ENCODE measurements at regions not wholly inside any gene's neighbourhood (a gene's known extent, or its start where the extent isn't known, plus 50 kb on each side); places are given as distances from the start of the nearest gene placed in this dataset.

- peak; percentile 71; the same call in 1 of the 2 replicates for TF ChIP-seq ARID3A (IDR thresholded peaks at IDR 0.05; ENCODE audit: low read depth, low read length)
- no peak for TF ChIP-seq CREB1 (IDR thresholded peaks at IDR 0.05)
- peak; percentile 62 for TF ChIP-seq CREB1 (CRISPR knock-in tag; IDR thresholded peaks at IDR 0.05)
- no peak for TF ChIP-seq BRCA1 (CRISPR knock-in tag; IDR thresholded peaks at IDR 0.05)
- no peak for TF ChIP-seq ZNF121 (CRISPR knock-in tag; IDR thresholded peaks at IDR 0.05)
- TF ChIP-seq GFI1 (CRISPR knock-in tag; IDR thresholded peaks at IDR 0.05; ENCODE audit: borderline replicate concordance): peak; percentile 39; the same call in 1 of the 2 replicates
- no peak for TF ChIP-seq ZFP62 (CRISPR knock-in tag; IDR thresholded peaks at IDR 0.05)
- TF ChIP-seq CREM (IDR thresholded peaks at IDR 0.05): peak; percentile 61; the same call in 1 of the 2 replicates
- TF ChIP-seq CREM (CRISPR knock-in tag; IDR thresholded peaks at IDR 0.05): no peak
- 0 out of 2 replicates have a peak, but pooled peaks have one; percentile 33 for TF ChIP-seq KLF9 (CRISPR knock-in tag; IDR thresholded peaks at IDR 0.05; ENCODE audit: low read depth)
- TF ChIP-seq ZNF615 (CRISPR knock-in tag; IDR thresholded peaks at IDR 0.05; ENCODE audit: borderline replicate concordance): no peak
- no peak for TF ChIP-seq TOPORS (CRISPR knock-in tag; IDR thresholded peaks at IDR 0.05)
- peak; percentile 59; the same call in 1 of the 2 replicates for TF ChIP-seq MEIS1 (CRISPR knock-in tag; IDR thresholded peaks at IDR 0.05; ENCODE audit: borderline replicate concordance)
- TF ChIP-seq ARID2 (CRISPR knock-in tag; IDR thresholded peaks at IDR 0.05; ENCODE audit: borderline replicate concordance): no peak
- TF ChIP-seq PTBP1 (IDR thresholded peaks at IDR 0.05; ENCODE audit: low read depth, low read length, poor library complexity, severe bottlenecking): no peak
- 0 out of 2 replicates have a peak, but pooled peaks have one; percentile 62 for TF ChIP-seq CBFB (CRISPR knock-in tag; IDR thresholded peaks at IDR 0.05)
- TF ChIP-seq EHMT2 (IDR thresholded peaks at IDR 0.05; ENCODE audit: borderline replicate concordance, low read depth, low read length): peak; percentile 50; the same call in 1 of the 2 replicates
- TF ChIP-seq MLX (CRISPR knock-in tag; IDR thresholded peaks at IDR 0.05): peak; percentile 86
- TF ChIP-seq ZBTB34 (CRISPR knock-in tag; IDR thresholded peaks at IDR 0.05): no peak
- TF ChIP-seq NFATC3 (CRISPR knock-in tag; IDR thresholded peaks at IDR 0.05): no peak
- TF ChIP-seq IRF1 (CRISPR knock-in tag; IDR thresholded peaks at IDR 0.05; ENCODE audit: low read depth): no peak
- TF ChIP-seq POGZ (CRISPR knock-in tag; IDR thresholded peaks at IDR 0.05): peak; percentile 97
- TF ChIP-seq ZNF350 (CRISPR knock-in tag; IDR thresholded peaks at IDR 0.05; ENCODE audit: borderline replicate concordance, low read depth): peak; percentile 91; the same call in 1 of the 2 replicates
- no peak for TF ChIP-seq ZNF704 (CRISPR knock-in tag; IDR thresholded peaks at IDR 0.05; ENCODE audit: borderline replicate concordance)
Observed at GRCh38 chr5:102099766-102100331, 196.2 kb downstream of the SLCO4C1 start (continued).
